ENCODE measurements at regions not wholly inside any gene's neighbourhood (a gene's known extent, or its start where the extent isn't known, plus 50 kb on each side); places are given as distances from the start of the nearest gene placed in this dataset.

DNA sequence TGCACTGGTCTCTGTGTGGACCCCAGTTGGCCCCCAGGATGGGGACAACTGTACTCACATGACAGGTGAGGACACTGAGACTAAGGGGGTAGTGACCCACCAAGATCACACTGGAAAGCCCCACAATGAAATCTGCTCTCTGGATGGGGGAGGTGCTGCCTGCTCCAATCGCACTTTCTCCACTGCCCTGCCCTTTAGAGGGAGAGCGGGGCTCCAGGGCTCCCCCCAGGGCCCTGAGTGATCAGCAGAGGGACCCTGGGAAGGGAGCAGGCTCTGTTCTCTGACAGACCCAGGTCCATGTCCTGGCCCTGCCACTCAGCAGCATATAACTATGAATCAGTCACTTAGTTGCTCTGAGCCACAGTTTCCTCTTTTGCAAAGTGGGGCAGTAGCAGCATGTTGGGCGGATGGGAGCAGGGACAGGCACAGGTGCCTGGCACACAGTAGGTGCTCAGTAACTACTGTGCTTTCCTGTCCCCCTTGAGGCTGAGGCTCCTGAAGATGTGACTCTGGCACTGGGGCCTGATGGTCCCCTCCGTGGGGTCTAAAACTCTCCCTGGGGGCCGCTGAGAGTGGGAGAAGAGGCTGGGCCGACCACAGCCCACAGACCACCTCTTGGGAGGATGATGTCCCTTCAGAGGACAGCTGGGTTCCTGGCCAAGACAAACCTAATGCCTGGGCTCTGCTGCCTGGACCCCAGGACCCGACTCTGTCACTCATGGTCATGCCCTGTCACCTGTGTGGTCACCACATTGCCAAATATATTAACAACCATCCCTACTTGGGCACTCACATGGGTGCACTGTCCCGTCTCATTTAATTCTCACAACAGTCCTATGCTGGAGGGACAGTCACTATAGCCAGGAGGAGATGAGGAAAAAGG, 222.7 kb downstream of the PTPRU start:
- POLR2A ChIA-PET (ENCODE audit: low non-redundant PET), result no interaction called here
- CTCF ChIA-PET, result no interaction called here
- no peak overlapping the region for H3K27ac ChIP-seq
- TF ChIP-seq, protein P1, sequence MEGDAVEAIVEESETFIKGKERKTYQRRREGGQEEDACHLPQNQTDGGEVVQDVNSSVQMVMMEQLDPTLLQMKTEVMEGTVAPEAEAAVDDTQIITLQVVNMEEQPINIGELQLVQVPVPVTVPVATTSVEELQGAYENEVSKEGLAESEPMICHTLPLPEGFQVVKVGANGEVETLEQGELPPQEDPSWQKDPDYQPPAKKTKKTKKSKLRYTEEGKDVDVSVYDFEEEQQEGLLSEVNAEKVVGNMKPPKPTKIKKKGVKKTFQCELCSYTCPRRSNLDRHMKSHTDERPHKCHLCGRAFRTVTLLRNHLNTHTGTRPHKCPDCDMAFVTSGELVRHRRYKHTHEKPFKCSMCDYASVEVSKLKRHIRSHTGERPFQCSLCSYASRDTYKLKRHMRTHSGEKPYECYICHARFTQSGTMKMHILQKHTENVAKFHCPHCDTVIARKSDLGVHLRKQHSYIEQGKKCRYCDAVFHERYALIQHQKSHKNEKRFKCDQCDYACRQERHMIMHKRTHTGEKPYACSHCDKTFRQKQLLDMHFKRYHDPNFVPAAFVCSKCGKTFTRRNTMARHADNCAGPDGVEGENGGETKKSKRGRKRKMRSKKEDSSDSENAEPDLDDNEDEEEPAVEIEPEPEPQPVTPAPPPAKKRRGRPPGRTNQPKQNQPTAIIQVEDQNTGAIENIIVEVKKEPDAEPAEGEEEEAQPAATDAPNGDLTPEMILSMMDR (conservative IDR thresholded peaks at IDR 0.05; ENCODE audit: low read depth), result no peak
- DNase-seq (ENCODE audit: low spot score), result no peak

DNA sequence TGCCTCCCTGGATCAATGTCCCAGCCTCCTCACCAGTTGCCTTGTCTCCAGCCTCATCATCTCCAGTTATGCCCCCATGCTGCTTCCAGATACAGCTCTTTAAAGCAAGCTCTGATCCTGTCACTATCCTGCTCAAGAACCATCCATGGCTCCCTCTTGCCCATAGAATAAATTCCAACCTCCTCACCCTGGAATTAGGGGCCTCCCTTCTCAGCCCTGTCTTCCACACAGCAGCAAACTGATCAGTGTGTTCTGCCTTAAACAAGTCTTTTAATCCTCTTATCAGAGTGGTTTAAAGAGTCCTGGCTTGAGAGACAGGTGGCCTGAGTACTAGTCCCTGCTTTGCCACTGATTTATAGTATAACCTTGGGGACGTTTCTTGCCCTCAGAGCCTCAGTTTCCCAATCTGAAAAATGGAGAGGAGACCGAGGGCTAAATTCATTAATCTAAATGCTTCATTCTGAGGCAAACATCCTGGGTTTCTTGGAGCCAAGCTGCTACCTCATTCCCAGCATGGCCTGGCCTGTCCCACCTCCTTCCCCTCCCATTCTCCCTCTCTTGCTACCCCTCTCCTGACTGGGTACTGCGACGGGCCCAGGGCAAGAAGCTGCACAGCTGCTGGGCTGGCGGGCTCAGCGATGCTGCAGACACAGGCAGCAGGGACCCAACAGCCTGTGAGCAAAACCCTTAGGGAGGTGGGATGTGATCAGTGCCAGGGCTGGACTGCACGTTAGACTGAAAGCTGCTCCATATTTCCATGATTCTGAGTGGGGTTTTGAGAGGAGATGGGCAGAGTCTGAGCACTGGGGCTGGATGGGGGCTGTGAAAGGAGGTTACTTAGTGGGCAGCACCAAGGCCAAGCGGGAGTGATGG, 221.4 kb downstream of the PTPRU start:
- ChIA-PET POLR2A (ENCODE audit: low non-redundant PET) (no interaction called here), CTCF (no interaction called here)
- no peak overlapping the region for H3K27ac ChIP-seq
- TF ChIP-seq, protein P1 (conservative IDR thresholded peaks at IDR 0.05; ENCODE audit: low read depth), result no peak
- DNase-seq (ENCODE audit: low spot score), result no peak

DNA sequence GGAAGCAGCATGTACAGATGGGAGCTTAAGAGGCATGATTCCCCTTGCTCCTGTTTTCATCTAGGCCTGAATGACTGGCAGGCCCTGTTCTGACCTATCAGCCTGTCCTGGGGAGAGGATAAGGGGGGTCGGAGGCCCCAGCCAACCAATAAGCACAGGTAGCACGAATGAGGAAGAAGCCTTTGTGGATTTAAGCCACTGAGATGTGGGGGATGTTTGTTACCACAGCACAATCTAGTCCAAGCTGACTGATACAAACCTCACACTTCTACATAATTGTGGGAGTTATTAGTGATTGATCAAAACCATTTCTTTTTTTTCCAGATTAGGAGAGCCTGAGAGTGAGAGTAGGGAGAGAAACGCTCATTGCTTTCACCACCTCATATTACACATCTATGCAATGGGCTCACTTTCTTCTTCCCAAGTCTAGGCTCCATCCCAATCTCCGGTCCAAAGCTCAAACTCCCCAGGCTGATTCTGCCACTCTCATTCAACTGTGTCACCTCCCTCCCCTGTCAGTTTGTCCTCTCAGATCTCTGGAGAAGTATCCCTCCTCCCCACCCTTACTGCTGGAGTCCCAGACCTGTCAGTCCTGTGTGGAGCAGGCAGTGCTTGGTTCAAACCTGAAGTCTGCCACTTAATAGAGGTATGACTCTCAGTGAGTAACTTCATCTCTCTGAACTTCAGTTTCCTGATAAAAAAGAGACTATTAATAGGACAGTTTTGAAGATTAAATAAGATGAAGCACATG, 220.5 kb downstream of the PTPRU start:
- TF ChIP-seq, protein P1 (conservative IDR thresholded peaks at IDR 0.05; ENCODE audit: low read depth), result no peak
- no peak overlapping the region for H3K27ac ChIP-seq
- ChIA-PET POLR2A (ENCODE audit: low non-redundant PET) (no interaction called here), CTCF (interaction anchor here (0.6 kb wide), 1 partner anchor 116 kb away, joined by 8 read pairs; no protein-coding TSS in a partner anchor)
- no peak for DNase-seq (ENCODE audit: low spot score)

DNA sequence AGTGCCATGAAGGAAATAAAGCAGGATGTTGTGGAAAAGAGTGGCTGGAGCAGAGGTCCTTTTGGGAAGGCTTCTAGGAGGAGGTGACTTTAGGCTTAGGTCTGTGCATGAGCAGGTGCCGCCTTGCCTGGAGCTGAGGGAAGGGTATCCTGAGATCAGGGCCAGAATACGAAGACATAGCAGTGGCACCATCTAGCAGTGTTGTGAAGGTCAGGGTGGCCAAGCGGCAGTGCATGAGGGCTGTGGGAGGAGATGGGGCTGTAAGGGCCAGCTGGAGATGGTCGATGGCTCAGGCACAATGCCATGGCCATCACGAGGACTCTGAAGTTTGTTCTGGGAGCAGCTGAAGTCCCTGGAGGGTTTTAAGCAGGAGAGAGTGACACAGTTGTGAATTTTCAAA, 219.5 kb downstream of the PTPRU start:
- no peak for DNase-seq (ENCODE audit: low spot score)
- TF ChIP-seq, protein P1 (conservative IDR thresholded peaks at IDR 0.05; ENCODE audit: low read depth), result no peak
- POLR2A ChIA-PET (ENCODE audit: low non-redundant PET), result no interaction called here
- H3K27ac ChIP-seq, result no peak overlapping the region
- CTCF ChIA-PET, result no interaction called here

DNA sequence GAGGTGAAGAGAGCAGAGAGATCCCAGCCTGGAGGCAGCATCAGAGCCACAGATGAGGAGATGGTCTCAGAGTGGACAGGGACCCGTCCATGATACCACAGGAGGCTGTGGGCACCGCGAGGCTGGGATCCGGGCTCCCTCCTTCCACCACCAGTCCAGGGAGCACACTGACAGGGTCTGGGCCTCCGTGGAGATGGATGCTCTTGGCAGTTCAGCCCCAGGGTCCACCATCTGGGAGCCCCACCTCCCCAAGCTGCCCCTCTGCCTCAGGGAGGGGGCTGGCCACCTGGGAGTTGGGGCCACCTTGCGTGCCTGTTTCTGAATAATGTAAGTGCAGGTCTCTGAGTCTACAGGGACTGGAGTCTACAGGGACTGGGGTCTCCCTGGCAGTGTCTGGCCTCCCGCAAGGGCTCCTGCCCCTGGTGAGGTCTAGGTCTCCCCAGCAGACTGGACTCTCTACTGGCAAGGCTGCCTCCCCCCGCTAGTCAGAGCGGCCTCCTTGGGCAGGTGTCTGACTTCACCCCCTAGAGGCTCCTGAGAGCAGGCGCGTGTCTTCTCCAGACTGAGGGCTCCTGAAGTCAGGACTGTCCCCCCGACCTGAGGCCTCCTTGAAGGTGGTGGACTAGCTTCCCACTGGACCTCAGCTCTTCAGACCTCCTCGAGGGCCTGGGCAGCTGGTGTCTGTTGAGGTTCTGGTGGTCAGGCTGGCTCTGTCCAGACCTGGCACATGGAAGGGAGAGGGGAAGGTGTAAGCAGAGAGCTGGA, 218.5 kb downstream of the PTPRU start:
- no peak overlapping the region for H3K27ac ChIP-seq
- ChIA-PET POLR2A (ENCODE audit: low non-redundant PET) (no interaction called here), CTCF (no interaction called here)

More for the DNA sequence above, 218.5 kb downstream of the PTPRU start:
- no peak for DNase-seq (ENCODE audit: low spot score)
- TF ChIP-seq, protein P1 (conservative IDR thresholded peaks at IDR 0.05; ENCODE audit: low read depth), result no peak

Data from RWPE1 (cell line).